GM18868 (cell line): ENCODE measurements at regions not wholly inside any gene's neighbourhood (a gene's known extent, or its start where the extent isn't known, plus 50 kb on each side); places are given as distances from the start of the nearest gene placed in this dataset.
"Not testable (repeated sequence)": the region's sequence is repeated elsewhere in the genome, so short reads cannot be mapped to it uniquely, and the experiment has no call there.

Experiments used
- ATAC-seq: cut with Tn5 transposase; IDR thresholded peaks from one replicate; pipeline ENCODE4 v1.9.1; 2021; ENCODE audit warnings: mild to moderate bottlenecking, moderate library complexity; ENCODE audit not compliant: unreplicated experiment

- ATAC-seq: no peak
Observed at GRCh38 chr5:33059081-33059480, 348.0 kb downstream of the NPR3 start.

GRCh38 chr5:33065131-33065530 is 354.0 kb downstream of the NPR3 start:
- ATAC-seq: no peak

- ATAC-seq: no peak
Observed at GRCh38 chr5:33067291-33067690, 356.2 kb downstream of the NPR3 start.

GRCh38 chr5:33068786-33069185 is 357.7 kb downstream of the NPR3 start:
- no peak for ATAC-seq

GRCh38 chr5:33072296-33072695 is 361.2 kb downstream of the NPR3 start:
- ATAC-seq: no peak

GRCh38 chr5:33072726-33073125 is 361.6 kb downstream of the NPR3 start:
- ATAC-seq: no peak

- no peak for ATAC-seq
Observed at GRCh38 chr5:33073881-33074327, 362.8 kb downstream of the NPR3 start.

GRCh38 chr5:33074548-33074947 is 363.4 kb downstream of the NPR3 start:
- ATAC-seq: no peak

- no peak for ATAC-seq
Observed at GRCh38 chr5:33075731-33076130, 364.6 kb downstream of the NPR3 start.

GRCh38 chr5:33079548-33079947 is 361.2 kb upstream of the TARS1 start:
- ATAC-seq: no peak

GRCh38 chr5:33080287-33080686 is 360.5 kb upstream of the TARS1 start:
- ATAC-seq: no peak

GRCh38 chr5:33088176-33088575 is 352.6 kb upstream of the TARS1 start:
- no peak for ATAC-seq

GRCh38 chr5:33091571-33092363 is 349.0 kb upstream of the TARS1 start:
- no peak for ATAC-seq

- no peak for ATAC-seq
Observed at GRCh38 chr5:33092719-33093118, 348.0 kb upstream of the TARS1 start.

- ATAC-seq: no peak
Observed at GRCh38 chr5:33102551-33102950, 338.2 kb upstream of the TARS1 start.

- no peak for ATAC-seq
Observed at GRCh38 chr5:33105521-33105941, 335.2 kb upstream of the TARS1 start.

GRCh38 chr5:33110496-33110895 is 330.3 kb upstream of the TARS1 start:
- not testable (repeated sequence) for ATAC-seq

GRCh38 chr5:33114361-33114760 is 326.4 kb upstream of the TARS1 start:
- no peak for ATAC-seq

- ATAC-seq: no peak
Observed at GRCh38 chr5:33115467-33115866, 325.3 kb upstream of the TARS1 start.

GRCh38 chr5:33118761-33119415 is 321.9 kb upstream of the TARS1 start:
- no peak for ATAC-seq

GRCh38 chr5:33120671-33121070 is 320.1 kb upstream of the TARS1 start:
- ATAC-seq: no peak

- ATAC-seq: no peak
Observed at GRCh38 chr5:33129309-33129708, 311.5 kb upstream of the TARS1 start.
